ENCODE measurements at regions not wholly inside any gene's neighbourhood (a gene's known extent, or its start where the extent isn't known, plus 50 kb on each side); places are given as distances from the start of the nearest gene placed in this dataset.

DNA sequence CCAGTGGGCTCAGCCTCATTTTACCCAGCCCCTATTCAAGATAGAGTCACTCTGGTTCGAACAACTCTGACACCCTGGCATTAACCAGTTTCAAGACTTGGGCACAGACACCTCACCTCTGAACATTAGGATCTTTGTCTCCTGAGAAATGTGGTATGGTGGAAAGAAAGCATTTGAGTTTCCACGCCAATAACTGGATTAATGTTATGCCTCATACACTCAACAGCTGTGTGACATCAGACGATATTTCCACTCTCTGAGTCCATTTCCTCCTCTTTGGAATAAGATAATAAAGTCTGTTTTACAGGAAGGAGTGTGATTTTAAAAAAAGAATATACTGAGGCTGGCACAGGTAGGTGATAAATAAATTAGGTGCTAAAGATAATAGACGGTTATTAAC lies 121.3 kb upstream of the CHL1 start:
- no peak for DNase-seq (ENCODE audit: low spot score)

DNA sequence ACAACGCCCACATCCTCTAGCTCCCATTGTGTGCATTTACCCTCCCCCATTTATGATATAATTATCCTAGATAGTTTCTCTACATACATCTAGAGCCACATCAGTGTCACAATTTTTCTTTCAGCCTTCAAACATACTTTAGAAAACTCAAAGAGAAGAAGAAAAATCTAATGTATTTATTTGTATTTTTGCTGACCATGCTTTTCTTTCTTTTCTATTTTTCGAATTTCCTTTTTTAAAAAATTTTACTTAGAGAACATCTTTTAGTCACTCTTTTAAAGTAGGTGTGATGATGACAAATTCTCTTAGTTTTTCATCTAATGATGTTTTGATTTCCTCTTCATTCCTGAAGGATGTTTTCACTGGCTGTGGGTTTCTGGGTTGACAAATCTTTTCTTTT lies 117.0 kb upstream of the CHL1 start:
- no peak for DNase-seq (ENCODE audit: low spot score)

DNA sequence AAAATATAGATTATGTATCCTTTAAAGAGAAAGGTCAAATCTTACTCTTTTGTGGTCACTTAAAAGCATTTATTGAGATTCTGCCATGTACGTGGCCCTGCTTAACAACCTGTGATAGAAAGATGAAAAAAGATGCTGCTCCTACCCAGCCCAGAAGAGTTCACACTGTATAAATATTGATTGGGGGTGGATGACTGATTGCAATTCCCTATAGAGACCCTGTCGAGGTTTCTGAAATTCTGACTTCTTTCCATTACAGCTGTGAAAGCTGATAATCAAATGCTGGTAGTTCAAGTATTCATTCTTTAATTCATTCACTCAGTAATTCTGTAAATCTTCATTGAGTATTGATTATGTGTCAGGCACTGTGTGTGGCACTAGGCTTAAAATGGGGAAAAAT lies 114.1 kb upstream of the CHL1 start:
- no peak for DNase-seq (ENCODE audit: low spot score)

- DNase-seq (ENCODE audit: low spot score): no peak
Observed at GRCh38 chr3:83096-83495, 113.5 kb upstream of the CHL1 start.

GRCh38 chr3:85180-85579 lies 111.4 kb upstream of the CHL1 start:
- no peak for DNase-seq (ENCODE audit: low spot score)

DNA sequence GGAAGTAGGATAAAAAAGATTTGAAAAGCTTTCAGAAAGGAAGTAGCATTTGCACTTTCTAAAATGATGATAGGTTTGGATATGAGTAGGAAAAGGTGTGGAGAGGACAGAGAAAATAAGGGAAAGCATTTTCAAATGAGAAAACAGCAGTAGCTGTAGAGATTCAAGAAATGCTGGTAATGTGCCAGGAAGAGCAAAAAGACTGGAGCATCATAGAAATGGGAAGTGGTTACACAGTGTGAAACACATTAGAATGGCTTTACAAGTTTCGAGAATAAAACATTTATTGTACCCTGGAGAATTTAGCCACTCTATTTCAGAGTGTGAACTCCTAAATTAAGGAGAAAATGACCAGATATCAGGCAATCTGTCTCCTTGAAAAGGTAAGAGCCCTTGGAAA lies 108.3 kb upstream of the CHL1 start:
- no peak for DNase-seq (ENCODE audit: low spot score)

DNA sequence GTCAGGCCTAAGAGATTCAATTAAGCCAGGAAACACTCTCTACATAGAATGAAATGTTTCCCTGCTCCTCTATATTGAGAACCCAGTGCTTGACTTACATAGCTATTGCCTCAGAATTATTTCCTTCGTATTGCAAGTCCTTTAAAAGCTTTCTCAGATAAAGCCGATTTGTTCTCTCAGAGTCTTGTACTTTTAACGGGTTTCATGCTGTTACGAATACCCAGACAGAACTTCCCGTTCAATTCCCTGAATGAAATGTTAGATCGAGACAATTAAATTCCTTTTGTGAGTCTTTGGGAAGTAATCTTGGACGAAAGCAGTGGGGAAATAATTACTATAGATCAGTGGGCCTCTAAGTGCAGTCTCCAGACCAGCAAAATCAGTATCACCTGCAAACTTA lies 102.8 kb upstream of the CHL1 start:
- DNase-seq (ENCODE audit: low spot score): no peak

- no peak for DNase-seq (ENCODE audit: low spot score)
Observed at GRCh38 chr3:96259-96658, 100.3 kb upstream of the CHL1 start.

DNA sequence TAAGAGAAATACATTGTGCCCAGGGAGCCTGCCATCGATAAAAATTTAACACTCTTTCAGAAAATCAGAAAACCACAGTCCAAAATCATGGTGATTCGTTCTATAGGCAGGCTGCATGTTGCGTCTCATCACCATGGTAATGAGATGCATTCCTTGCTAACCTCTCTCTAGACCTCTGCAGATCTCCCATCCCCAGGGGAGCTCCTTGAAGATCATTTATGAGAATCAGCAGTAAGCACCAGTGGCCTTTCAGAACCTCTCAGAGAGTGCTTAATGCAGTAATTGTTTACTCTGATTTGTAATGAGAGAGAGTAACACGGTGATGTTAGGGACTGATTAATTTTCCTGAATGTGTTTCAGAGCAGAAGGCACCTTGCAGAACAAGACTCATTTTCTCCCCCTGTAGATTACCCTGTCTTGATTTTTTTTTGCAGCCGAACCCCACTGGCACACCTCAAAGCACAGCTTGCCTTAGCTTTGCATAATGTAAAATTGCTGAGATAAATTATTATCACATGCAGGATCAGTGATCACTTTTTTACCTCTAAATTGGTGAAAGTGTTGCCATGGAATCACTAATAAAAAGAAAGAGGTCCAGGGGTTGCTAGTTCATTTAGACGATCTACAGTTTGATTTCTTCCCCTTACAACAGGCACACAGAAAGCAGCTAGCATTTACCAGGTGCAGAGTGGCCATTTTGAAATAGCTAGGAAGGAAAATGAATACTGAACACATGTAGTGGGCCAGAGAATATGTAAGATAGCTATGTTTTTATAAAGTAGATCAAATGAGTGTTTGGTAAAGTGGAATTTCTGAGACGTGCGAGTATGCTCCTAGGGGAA lies 98.9 kb upstream of the CHL1 start:
- DNase-seq (ENCODE audit: low spot score): no peak

DNA sequence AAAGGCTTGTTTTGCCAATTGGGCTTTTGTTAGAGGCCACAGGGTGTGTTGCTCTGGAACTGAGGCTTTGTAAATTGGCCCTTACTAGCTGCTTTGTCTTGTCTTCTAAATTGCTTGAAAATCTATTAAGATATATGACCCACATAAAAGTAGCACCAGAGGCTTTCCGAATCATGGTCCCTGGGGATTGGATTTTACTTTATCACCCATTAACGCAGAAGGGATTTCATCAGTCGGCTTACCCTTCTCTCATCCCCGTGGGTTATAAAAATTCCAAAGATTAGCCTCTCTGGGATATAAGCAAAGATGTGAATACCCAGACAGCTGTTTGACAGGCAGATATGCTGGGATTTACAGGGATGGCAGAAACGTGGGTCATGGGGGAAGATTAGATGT lies 98.3 kb upstream of the CHL1 start:
- no peak for DNase-seq (ENCODE audit: low spot score)

- DNase-seq (ENCODE audit: low spot score): no peak
Observed at GRCh38 chr3:99506-99905, 97.1 kb upstream of the CHL1 start.

GRCh38 chr3:102484-102883 lies 94.1 kb upstream of the CHL1 start:
- no peak for DNase-seq (ENCODE audit: low spot score)

DNA sequence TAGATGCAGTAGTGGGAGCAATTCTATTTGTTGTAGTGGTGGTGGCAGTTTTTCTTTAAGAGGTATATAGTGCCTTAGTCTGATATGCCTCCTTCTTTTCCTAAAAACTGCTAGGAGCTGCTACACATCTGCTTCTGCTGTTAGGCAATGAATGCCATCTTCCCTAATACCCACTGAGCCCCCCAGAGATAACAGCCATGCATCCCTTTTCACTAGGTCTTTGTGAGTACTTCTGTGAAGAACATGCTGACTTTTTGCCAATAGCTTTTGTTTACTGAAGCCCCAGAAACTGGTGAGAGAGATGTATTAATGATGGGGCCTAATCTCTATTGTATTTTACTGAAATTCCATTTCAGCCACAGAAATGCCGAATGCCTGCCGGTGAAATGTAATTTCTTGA lies 92.6 kb upstream of the CHL1 start:
- no peak for DNase-seq (ENCODE audit: low spot score)

DNA sequence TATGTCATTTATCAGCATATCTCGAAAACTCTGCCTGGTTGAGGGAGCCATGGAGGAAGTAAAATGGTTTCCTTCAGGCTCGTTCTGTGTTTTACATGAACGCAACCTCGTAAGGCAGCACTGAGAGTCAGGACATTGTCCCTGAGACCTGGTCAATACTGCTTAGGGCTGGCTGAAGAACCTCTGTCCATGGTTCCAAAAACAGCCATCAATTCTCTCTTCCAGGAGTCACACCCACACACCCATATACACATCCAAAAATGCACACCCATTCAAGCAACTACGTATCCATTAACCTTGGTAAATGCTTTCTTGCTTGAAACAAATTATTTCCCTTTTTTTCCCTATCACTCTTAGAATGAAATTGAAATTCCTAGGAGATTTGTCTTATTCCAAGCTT lies 91.0 kb upstream of the CHL1 start:
- DNase-seq (ENCODE audit: low spot score): no peak

GRCh38 chr3:106619-107018 lies 89.9 kb upstream of the CHL1 start:
- DNase-seq (ENCODE audit: low spot score): no peak

DNA sequence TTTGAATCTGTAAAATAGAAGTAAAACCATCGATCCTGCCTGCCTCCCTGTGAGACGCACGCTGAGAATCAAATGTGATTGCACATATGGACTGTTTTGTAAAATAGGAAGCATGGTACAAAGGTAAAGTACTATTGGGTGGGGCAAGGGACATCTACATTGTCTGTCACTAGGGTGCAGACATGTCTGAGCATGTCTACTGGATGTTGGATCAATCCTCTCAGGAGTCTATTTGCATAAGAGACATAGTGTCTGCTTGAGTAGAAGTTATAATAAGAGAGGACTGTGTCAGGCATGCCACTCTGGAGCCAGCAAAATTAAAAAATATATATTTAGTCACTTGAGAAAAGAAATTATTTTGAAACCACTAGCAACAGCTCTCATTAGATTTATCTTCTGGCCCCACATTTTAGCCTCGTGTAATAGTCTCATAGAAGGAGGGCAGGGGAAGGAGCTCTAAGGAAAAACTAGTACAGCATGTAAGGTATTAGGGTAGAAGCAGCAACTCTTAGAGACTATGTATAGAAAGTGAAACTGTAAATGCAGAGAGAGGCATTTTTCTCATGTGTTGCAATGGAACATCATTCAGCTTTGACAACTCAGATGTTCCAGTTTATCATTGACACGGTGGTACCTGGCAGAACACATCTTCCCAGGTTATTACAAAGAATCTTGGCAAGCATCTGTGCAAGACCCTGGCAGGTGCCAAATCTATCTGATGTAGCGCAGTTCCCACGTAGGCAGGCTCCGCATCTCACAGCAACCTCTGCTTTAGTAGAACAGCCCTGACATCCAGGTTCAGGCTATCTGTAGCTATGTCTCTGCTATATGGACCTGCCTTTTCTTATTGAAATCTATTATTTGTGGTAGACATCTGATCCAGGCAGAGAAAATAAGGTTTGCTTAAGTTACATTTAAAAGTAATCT lies 85.2 kb upstream of the CHL1 start:
- DNase-seq (ENCODE audit: low spot score): no peak

GRCh38 chr3:112773-113172 lies 83.8 kb upstream of the CHL1 start:
- no peak for DNase-seq (ENCODE audit: low spot score)

GRCh38 chr3:118666-119065 lies 77.9 kb upstream of the CHL1 start:
- no peak for DNase-seq (ENCODE audit: low spot score)

- DNase-seq (ENCODE audit: low spot score): no peak
Observed at GRCh38 chr3:123341-123740, 73.2 kb upstream of the CHL1 start.

DNA sequence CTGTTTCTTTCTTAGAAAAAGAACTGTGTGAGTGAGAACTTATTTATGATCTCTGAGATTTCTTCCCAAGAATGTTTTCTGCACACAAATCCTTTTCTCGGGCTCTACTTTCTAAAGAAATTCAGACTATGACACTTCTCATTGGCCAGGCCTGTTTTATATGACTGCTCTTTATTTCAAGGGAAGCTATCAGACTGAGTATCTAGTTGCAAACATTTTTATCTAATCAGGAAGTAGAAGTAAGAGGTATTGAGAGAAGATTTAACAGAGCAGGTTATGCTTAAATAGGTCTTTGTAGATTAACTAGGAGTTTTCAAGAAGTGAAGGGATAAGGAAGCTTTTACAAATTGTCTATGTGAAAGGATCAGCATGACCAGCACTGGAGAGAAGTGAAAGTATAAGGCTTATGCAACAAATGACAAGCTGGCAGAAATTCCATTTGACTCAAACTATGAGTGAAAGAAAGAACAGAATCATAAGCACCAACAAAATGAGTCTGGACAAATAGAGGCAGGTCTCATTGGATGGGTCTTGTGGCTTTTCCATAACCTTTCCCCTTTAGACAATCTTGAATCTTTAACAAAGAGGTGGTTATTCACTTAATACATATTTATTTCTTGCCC lies 71.9 kb upstream of the CHL1 start:
- no peak for DNase-seq (ENCODE audit: low spot score)

DNA sequence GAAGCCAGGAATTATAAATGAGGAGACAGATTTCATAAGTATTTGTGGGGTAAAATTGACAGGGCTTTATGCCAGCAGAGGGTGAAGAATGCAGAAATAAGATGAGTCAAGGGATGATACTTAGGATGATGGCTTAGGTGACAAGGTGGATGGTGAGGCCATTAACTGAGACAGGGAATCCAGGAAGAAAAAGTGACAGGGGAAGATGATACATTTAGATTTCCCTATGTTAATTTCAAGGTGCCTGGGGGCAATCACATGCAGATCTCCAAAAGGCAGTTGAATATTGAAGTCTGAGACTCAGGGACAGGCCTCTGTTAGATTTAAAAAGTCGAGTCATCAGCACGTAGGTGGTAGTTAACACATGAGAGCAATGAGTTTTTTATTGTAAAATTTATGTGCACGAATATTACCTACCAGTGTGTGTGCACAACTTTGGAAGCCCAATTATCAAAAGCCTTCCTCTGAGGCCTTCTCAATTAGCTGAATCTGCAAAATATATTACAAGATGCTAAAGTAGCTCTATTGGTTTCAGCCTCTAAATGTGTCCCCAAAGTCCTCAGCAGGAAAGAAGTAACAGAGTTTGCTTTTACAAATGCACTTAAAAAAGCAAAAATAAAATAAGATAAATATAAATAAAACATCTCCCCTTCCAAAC lies 67.9 kb upstream of the CHL1 start:
- DNase-seq (ENCODE audit: low spot score): no peak
